ENCODE measurements at regions not wholly inside any gene's neighbourhood (a gene's known extent, or its start where the extent isn't known, plus 50 kb on each side); places are given as distances from the start of the nearest gene placed in this dataset.

DNA sequence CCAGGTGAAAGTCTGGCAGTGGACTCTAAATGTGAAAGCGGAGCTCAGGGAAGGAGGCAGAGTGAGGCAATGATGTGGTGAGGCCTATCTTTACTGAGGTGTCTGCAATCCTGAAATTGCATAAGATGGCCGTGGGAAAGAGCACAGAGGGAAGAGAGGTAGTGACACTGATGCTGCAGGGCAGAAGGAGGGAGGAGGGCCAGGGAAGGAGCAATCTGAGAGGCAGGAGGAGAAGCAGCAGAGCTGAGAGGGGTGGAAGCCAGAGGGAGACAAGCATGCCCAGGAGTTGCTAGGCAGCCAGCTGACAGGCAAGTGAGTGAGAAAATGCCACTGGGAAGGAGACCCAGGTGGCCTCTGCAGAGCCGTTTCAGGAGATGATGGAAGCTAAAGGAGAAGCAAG lies 97.4 kb upstream of the CNR1 start:
- TF ChIP-seq, protein P1, sequence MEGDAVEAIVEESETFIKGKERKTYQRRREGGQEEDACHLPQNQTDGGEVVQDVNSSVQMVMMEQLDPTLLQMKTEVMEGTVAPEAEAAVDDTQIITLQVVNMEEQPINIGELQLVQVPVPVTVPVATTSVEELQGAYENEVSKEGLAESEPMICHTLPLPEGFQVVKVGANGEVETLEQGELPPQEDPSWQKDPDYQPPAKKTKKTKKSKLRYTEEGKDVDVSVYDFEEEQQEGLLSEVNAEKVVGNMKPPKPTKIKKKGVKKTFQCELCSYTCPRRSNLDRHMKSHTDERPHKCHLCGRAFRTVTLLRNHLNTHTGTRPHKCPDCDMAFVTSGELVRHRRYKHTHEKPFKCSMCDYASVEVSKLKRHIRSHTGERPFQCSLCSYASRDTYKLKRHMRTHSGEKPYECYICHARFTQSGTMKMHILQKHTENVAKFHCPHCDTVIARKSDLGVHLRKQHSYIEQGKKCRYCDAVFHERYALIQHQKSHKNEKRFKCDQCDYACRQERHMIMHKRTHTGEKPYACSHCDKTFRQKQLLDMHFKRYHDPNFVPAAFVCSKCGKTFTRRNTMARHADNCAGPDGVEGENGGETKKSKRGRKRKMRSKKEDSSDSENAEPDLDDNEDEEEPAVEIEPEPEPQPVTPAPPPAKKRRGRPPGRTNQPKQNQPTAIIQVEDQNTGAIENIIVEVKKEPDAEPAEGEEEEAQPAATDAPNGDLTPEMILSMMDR (optimal IDR thresholded peaks at IDR 0.05 in 1 of 3, IDR thresholded peaks at IDR 0.05 in 1 of 3, conservative IDR thresholded peaks at IDR 0.05 in 1 of 3; ENCODE audit: extremely low read depth in 1 of 3, insufficient read depth in 2 of 3, low read length in 3 of 3), result no peak
- TF ChIP-seq EZH2 (IDR thresholded peaks at IDR 0.05; ENCODE audit: low read length), result no peak
